Neural progenitor cell (in vitro differentiated cells): ENCODE measurements at regions not wholly inside any gene's neighbourhood (a gene's known extent, or its start where the extent isn't known, plus 50 kb on each side); places are given as distances from the start of the nearest gene placed in this dataset.

Source experiments
- DNase-seq: peaks from one replicate; pipeline ENCODE4 v3.0.0-alpha.2; 2016; ENCODE audit warnings: low spot score
- H2AFZ ChIP-seq: fragments of 200-600 bp; sonication (generic); replicated peaks from 2 replicates; pipeline ENCODE4 v1.6.1; 2016; ENCODE audit warnings: antibody characterized with exemption
- H3F3A ChIP-seq: fragments of 200-600 bp; sonication (generic); 2 replicates; pipeline ENCODE4 v1.6.1; 2016; ENCODE audit warnings: antibody characterized with exemption, low read depth
- H3K27ac ChIP-seq: fragments of 200-600 bp; sonication (generic); 2 replicates; pipeline ENCODE4 v1.5.1; 2016; ENCODE audit warnings: mild to moderate bottlenecking
- H3K27me3 ChIP-seq: fragments of 200-600 bp; sonication (generic); 2 replicates; pipeline ENCODE4 v1.6.1; 2016; ENCODE audit warnings: mild to moderate bottlenecking, moderate library complexity
- H3K36me3 ChIP-seq: fragments of 200-600 bp; sonication (generic); 2 replicates; pipeline ENCODE4 v1.5.1; 2016
- H3K4me1 ChIP-seq: fragments of 200-600 bp; sonication (generic); 2 replicates; pipeline ENCODE4 v1.6.1; 2016; ENCODE audit warnings: mixed run types
- H3K4me2 ChIP-seq: fragments of 200-600 bp; sonication (generic); 2 replicates; pipeline ENCODE4 v1.6.1; 2016
- H3K4me3 ChIP-seq: fragments of 200-600 bp; sonication (generic); 2 replicates; pipeline ENCODE4 v1.5.1; 2016
- H3K79me2 ChIP-seq: fragments of 200-600 bp; sonication (generic); 2 replicates; pipeline ENCODE4 v1.6.1; 2016; ENCODE audit warnings: low read depth
- H3K9ac ChIP-seq: fragments of 200-600 bp; sonication (generic); 2 replicates; pipeline ENCODE4 v1.6.1; 2016
- H3K9me3 ChIP-seq: fragments of 200-600 bp; sonication (generic); 2 replicates; pipeline ENCODE4 v1.5.1; 2016; ENCODE audit warnings: low read depth
- H4K20me1 ChIP-seq: fragments of 200-600 bp; sonication (generic); 2 replicates; pipeline ENCODE4 v1.6.1; 2016; ENCODE audit warnings: low read depth
- H3K27ac Mint-ChIP-seq: 3 replicates; pipeline ENCODE4 v1.8.0; 2021; ENCODE audit warnings: mixed read lengths
- H3K27me3 Mint-ChIP-seq: 2 replicates; pipeline ENCODE4 v1.8.0; 2022; ENCODE audit warnings: low read depth, mild to moderate bottlenecking, inconsistent platforms, moderate library complexity, mixed read lengths; ENCODE audit not compliant: insufficient read depth
- H3K36me3 Mint-ChIP-seq: 3 replicates; pipeline ENCODE4 v1.8.0; 2021; ENCODE audit warnings: mixed read lengths
- H3K4me1 Mint-ChIP-seq: 3 replicates; pipeline ENCODE4 v1.8.0; 2021; ENCODE audit warnings: mixed read lengths
- H3K4me3 Mint-ChIP-seq: 3 replicates; pipeline ENCODE4 v1.8.0; 2021; ENCODE audit warnings: mild to moderate bottlenecking, moderate library complexity, mixed read lengths
- H3K9me3 Mint-ChIP-seq: 3 replicates; pipeline ENCODE4 v1.8.0; 2020; ENCODE audit warnings: mixed read lengths
- EZH2 ChIP-seq: fragments of 200-600 bp; sonication (generic); IDR thresholded peaks from 2 replicates; pipeline ENCODE4 v1.6.1; 2017; ENCODE audit warnings: antibody characterized with exemption, mild to moderate bottlenecking, moderate library complexity
- EZH2phosphoT487 ChIP-seq: fragments of 200-600 bp; sonication (generic); IDR thresholded peaks from 2 replicates; pipeline ENCODE4 v1.6.1; 2017; ENCODE audit warnings: antibody characterized with exemption
- TF ChIP-seq, protein P1 (sequence below): fragments of 200-600 bp; sonication (generic); IDR thresholded peaks from 2 replicates; pipeline ENCODE4 v1.5.1; 2017; ENCODE audit warnings: antibody characterized with exemption, mild to moderate bottlenecking

DNA sequence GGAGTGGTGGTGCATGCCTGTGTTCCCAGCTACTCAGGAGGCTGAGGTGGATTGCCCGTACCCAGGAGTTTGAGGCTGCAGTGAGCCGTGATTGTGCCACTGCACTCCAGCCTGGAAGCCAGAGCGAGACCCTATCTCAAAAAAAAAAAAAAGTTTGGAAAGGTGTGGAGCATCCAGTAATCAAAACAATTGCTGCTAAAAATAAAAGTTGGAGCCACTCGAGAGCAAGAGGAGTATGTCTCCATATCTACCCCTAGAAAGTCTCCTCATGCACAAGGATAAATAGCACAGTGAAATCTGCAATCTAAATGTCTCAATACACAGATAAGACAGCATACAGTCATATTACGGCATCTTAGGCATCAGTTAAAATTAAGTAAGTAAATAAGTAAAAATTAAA lies 81.5 kb upstream of the NEBL start:
- Mint-ChIP-seq H3K9me3 (no peaks in the 10 kb centered on the region), H3K27ac (no peak overlapping the region), H3K36me3 (peaks cover 4% of the 10 kb centered on the region), H3K27me3 (no peaks in the 10 kb centered on the region), H3K4me3 (no peak overlapping the region), H3K4me1 (peaks cover 25% of the 10 kb centered on the region)
- H3K27ac ChIP-seq, result no peak overlapping the region
- peaks cover 32% of the 10 kb centered on the region for H3K79me2 ChIP-seq
- no peak for DNase-seq
- H2AFZ ChIP-seq, result no peak overlapping the region
- no peak overlapping the region for H3K4me3 ChIP-seq
- H3K36me3 ChIP-seq, result no peaks in the 10 kb centered on the region
- H3K9me3 ChIP-seq, result no peaks in the 10 kb centered on the region
- TF ChIP-seq EZH2phosphoT487, result no peak
- TF ChIP-seq EZH2, result no peak
- TF ChIP-seq, protein P1, sequence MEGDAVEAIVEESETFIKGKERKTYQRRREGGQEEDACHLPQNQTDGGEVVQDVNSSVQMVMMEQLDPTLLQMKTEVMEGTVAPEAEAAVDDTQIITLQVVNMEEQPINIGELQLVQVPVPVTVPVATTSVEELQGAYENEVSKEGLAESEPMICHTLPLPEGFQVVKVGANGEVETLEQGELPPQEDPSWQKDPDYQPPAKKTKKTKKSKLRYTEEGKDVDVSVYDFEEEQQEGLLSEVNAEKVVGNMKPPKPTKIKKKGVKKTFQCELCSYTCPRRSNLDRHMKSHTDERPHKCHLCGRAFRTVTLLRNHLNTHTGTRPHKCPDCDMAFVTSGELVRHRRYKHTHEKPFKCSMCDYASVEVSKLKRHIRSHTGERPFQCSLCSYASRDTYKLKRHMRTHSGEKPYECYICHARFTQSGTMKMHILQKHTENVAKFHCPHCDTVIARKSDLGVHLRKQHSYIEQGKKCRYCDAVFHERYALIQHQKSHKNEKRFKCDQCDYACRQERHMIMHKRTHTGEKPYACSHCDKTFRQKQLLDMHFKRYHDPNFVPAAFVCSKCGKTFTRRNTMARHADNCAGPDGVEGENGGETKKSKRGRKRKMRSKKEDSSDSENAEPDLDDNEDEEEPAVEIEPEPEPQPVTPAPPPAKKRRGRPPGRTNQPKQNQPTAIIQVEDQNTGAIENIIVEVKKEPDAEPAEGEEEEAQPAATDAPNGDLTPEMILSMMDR, result no peak
- peaks cover 25% of the 10 kb centered on the region for H3F3A ChIP-seq
- no peaks in the 10 kb centered on the region for H3K27me3 ChIP-seq
- peaks cover 5% of the 10 kb centered on the region for H4K20me1 ChIP-seq
- H3K9ac ChIP-seq, result no peak overlapping the region
- peaks cover 19% of the 10 kb centered on the region for H3K4me1 ChIP-seq
- H3K4me2 ChIP-seq, result peak overlapping the region; percentile 70

DNA sequence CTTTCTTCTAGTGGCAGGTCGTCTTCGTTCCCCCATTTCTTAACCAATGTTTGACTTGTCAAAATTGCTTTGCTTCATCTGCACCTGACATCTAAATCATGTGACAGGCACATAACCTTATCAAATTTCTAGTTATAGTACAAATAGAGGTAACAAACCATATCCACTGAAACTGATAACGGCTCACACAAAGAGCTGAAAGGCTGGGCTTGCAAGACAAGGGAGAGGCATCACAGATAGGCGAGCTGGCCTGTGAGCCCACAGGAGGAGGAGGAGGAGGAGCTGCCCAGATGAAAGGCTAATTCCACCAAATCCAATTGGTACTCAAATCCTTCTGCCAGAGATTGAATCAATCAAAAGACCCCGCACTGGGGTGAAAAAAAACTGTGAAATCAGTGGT lies 80.2 kb upstream of the NEBL start:
- H3K27me3 ChIP-seq, result no peaks in the 10 kb centered on the region
- TF ChIP-seq, protein P1, result no peak
- no peak for TF ChIP-seq EZH2
- H3K4me1 Mint-ChIP-seq, result peaks cover 25% of the 10 kb centered on the region
- peak; percentile 82 for DNase-seq
- no peaks in the 10 kb centered on the region for H3K9me3 ChIP-seq
- no peaks in the 10 kb centered on the region for H3K9me3 Mint-ChIP-seq
- no peaks in the 10 kb centered on the region for H3K36me3 ChIP-seq
- no peaks in the 10 kb centered on the region for H3K36me3 Mint-ChIP-seq
- H3K27me3 Mint-ChIP-seq, result no peaks in the 10 kb centered on the region
- peaks cover 25% of the 10 kb centered on the region for H3F3A ChIP-seq
- H3K4me3 Mint-ChIP-seq, result peak overlapping the region; percentile 5
- peak overlapping the region; percentile 70 for H3K4me2 ChIP-seq
- H3K79me2 ChIP-seq, result peaks cover 34% of the 10 kb centered on the region
- H3K27ac ChIP-seq, result peak overlapping the region; percentile 80
- peaks cover 19% of the 10 kb centered on the region for H3K4me1 ChIP-seq
- H4K20me1 ChIP-seq, result peaks cover 5% of the 10 kb centered on the region
- H2AFZ ChIP-seq, result no peak overlapping the region
- no peak overlapping the region for H3K9ac ChIP-seq
- peak overlapping the region; percentile 32 for H3K27ac Mint-ChIP-seq
- peak overlapping the region; percentile 11 for H3K4me3 ChIP-seq

DNA sequence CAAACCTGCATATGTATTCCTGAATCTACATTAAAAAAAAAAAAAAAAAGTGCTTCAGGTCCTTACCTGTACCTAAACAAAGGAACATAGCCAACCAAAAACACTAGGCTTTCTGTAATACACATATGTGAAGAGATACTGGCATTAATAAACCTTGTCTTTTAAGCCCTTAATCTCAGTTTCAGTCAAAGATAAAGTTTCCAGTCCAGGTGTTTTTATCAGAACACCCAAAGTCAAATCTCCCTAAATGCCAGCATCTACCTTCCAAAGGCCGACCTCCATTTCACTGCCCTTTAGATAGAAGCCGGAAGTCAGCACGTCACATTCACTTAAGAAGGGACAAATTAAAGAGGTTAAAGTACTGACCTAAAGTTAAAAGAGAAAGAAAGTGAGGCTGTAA lies 79.8 kb upstream of the NEBL start:
- Histone ChIP-seq H3K79me2 (peaks cover 33% of the 10 kb centered on the region), H3K4me2 (peak overlapping the region; percentile 70), H3K4me1 (peaks cover 19% of the 10 kb centered on the region), H3K9ac (no peak overlapping the region), H4K20me1 (peaks cover 5% of the 10 kb centered on the region), H2AFZ (no peak overlapping the region), H3K27me3 (no peaks in the 10 kb centered on the region), H3K9me3 (no peaks in the 10 kb centered on the region), H3K27ac (peak overlapping the region; percentile 80), H3K4me3 (peak overlapping the region; percentile 11), H3F3A (peaks cover 25% of the 10 kb centered on the region), H3K36me3 (no peaks in the 10 kb centered on the region)
- Mint-ChIP-seq H3K36me3 (no peaks in the 10 kb centered on the region), H3K4me1 (peaks cover 25% of the 10 kb centered on the region), H3K9me3 (no peaks in the 10 kb centered on the region), H3K27ac (peak overlapping the region; percentile 43), H3K4me3 (no peak overlapping the region), H3K27me3 (no peaks in the 10 kb centered on the region)
- DNase-seq, result no peak
- TF ChIP-seq, protein P1, result no peak
- TF ChIP-seq EZH2phosphoT487, result no peak
